Duodenal mucosa (tissue), 2 donors: ENCODE measurements at regions not wholly inside any gene's neighbourhood (a gene's known extent, or its start where the extent isn't known, plus 50 kb on each side); places are given as distances from the start of the nearest gene placed in this dataset.
"Not testable (repeated sequence)": the region's sequence is repeated elsewhere in the genome, so short reads cannot be mapped to it uniquely, and the experiment has no call there.

Experiments used
- H3K27ac ChIP-seq: one replicate; pipeline ENCODE4 v1.7.0; 2013; ENCODE audit warnings: low read depth, low read length
- H3K27me3 ChIP-seq, 2 donors: one replicate each; pipeline ENCODE4 v1.7.0; 2013; ENCODE audit warnings: low read length in 2 of 2, control low read depth in 1 of 2; ENCODE audit not compliant: insufficient read depth in 2 of 2, control insufficient read depth in 1 of 2
- H3K36me3 ChIP-seq, 2 donors: one replicate each; pipeline ENCODE4 v1.7.0; 2013; ENCODE audit warnings: low read length in 2 of 2, control low read depth in 1 of 2; ENCODE audit not compliant: insufficient read depth in 2 of 2, control insufficient read depth in 1 of 2
- H3K4me1 ChIP-seq, 2 donors: one replicate each; pipeline ENCODE4 v1.7.0; 2013; ENCODE audit warnings: low read length in 2 of 2, control low read depth in 1 of 2; ENCODE audit not compliant: insufficient read depth in 2 of 2, control insufficient read depth in 1 of 2
- H3K4me3 ChIP-seq, 2 donors: one replicate each; pipeline ENCODE4 v1.7.0; 2013; ENCODE audit warnings: low read length in 2 of 2, low read depth in 1 of 2
- H3K9ac ChIP-seq, 2 donors: one replicate each; pipeline ENCODE4 v1.7.0; 2013; ENCODE audit warnings: low read length in 2 of 2, low read depth in 1 of 2
- H3K9me3 ChIP-seq, 2 donors: one replicate each; pipeline ENCODE4 v1.7.0; 2013; ENCODE audit warnings: low read length in 2 of 2, control low read depth in 1 of 2; ENCODE audit not compliant: control insufficient read depth in 1 of 2

GRCh38 chr1:208737922-208738321 lies 493.7 kb upstream of the PLXNA2 start:
- no peaks in the 10 kb centered on the region for H3K4me1 ChIP-seq
- H3K9me3 ChIP-seq, result no peaks in the 10 kb centered on the region
- H3K36me3 ChIP-seq, result no peaks in the 10 kb centered on the region
- no peak overlapping the region for H3K9ac ChIP-seq
- H3K4me3 ChIP-seq, result no peak overlapping the region
- H3K27ac ChIP-seq, result no peak overlapping the region
- H3K27me3 ChIP-seq, result no peaks in the 10 kb centered on the region

- not testable (repeated sequence) for H3K4me1 ChIP-seq, H3K27me3 ChIP-seq, H3K9ac ChIP-seq, H3K27ac ChIP-seq, H3K4me3 ChIP-seq, H3K36me3 ChIP-seq, H3K9me3 ChIP-seq
Observed at GRCh38 chr1:208739636-208740035, 495.5 kb upstream of the PLXNA2 start.

- Histone ChIP-seq H3K27ac (no peak overlapping the region), H3K9me3 (no peaks in the 10 kb centered on the region), H3K9ac (no peak overlapping the region), H3K4me3 (no peak overlapping the region), H3K27me3 (no peaks in the 10 kb centered on the region), H3K4me1 (no peaks in the 10 kb centered on the region), H3K36me3 (no peaks in the 10 kb centered on the region)
Observed at GRCh38 chr1:208741296-208741695, 497.1 kb upstream of the PLXNA2 start.

- Histone ChIP-seq H3K27ac (no peak overlapping the region), H3K4me3 (no peak overlapping the region), H3K4me1 (no peaks in the 10 kb centered on the region), H3K9ac (no peak overlapping the region), H3K9me3 (no peaks in the 10 kb centered on the region), H3K36me3 (no peaks in the 10 kb centered on the region), H3K27me3 (no peaks in the 10 kb centered on the region)
Observed at GRCh38 chr1:208743361-208743760, 499.2 kb upstream of the PLXNA2 start.

- no peak overlapping the region for H3K9ac ChIP-seq
- H3K27me3 ChIP-seq, result no peaks in the 10 kb centered on the region
- no peaks in the 10 kb centered on the region for H3K36me3 ChIP-seq
- H3K27ac ChIP-seq, result no peak overlapping the region
- H3K4me3 ChIP-seq, result no peak overlapping the region
- no peaks in the 10 kb centered on the region for H3K4me1 ChIP-seq
- no peaks in the 10 kb centered on the region for H3K9me3 ChIP-seq
Observed at GRCh38 chr1:208747979-208748378, 503.8 kb upstream of the PLXNA2 start.

- Histone ChIP-seq H3K27ac (no peak overlapping the region), H3K9me3 (no peaks in the 10 kb centered on the region), H3K4me3 (no peak overlapping the region), H3K4me1 (no peaks in the 10 kb centered on the region), H3K27me3 (no peaks in the 10 kb centered on the region), H3K9ac (no peak overlapping the region), H3K36me3 (no peaks in the 10 kb centered on the region)
Observed at GRCh38 chr1:208748387-208749165, 504.4 kb upstream of the PLXNA2 start.

GRCh38 chr1:208756339-208756981 lies 512.3 kb upstream of the PLXNA2 start:
- Histone ChIP-seq H3K9me3 (no peaks in the 10 kb centered on the region), H3K4me1 (no peaks in the 10 kb centered on the region), H3K27ac (no peak overlapping the region), H3K27me3 (no peaks in the 10 kb centered on the region), H3K9ac (no peak overlapping the region), H3K4me3 (no peak overlapping the region), H3K36me3 (no peaks in the 10 kb centered on the region)

GRCh38 chr1:208757846-208758245 lies 513.7 kb upstream of the PLXNA2 start:
- Histone ChIP-seq H3K9ac (no peak overlapping the region), H3K4me3 (no peak overlapping the region), H3K36me3 (no peaks in the 10 kb centered on the region), H3K27ac (no peak overlapping the region), H3K9me3 (no peaks in the 10 kb centered on the region), H3K27me3 (no peaks in the 10 kb centered on the region), H3K4me1 (no peaks in the 10 kb centered on the region)

GRCh38 chr1:208759255-208759654 lies 515.1 kb upstream of the PLXNA2 start:
- H3K36me3 ChIP-seq, result no peaks in the 10 kb centered on the region
- no peaks in the 10 kb centered on the region for H3K9me3 ChIP-seq
- H3K27me3 ChIP-seq, result no peaks in the 10 kb centered on the region
- no peak overlapping the region for H3K9ac ChIP-seq
- H3K4me1 ChIP-seq, result no peaks in the 10 kb centered on the region
- no peak overlapping the region for H3K4me3 ChIP-seq
- no peak overlapping the region for H3K27ac ChIP-seq

- Histone ChIP-seq H3K9me3 (no peaks in the 10 kb centered on the region), H3K9ac (no peak overlapping the region), H3K36me3 (no peaks in the 10 kb centered on the region), H3K4me1 (no peaks in the 10 kb centered on the region), H3K27me3 (no peaks in the 10 kb centered on the region), H3K4me3 (no peak overlapping the region), H3K27ac (no peak overlapping the region)
Observed at GRCh38 chr1:208763971-208764370, 519.8 kb upstream of the PLXNA2 start.
